NOMO-1 (cell line): ENCODE measurements at regions not wholly inside any gene's neighbourhood (a gene's known extent, or its start where the extent isn't known, plus 50 kb on each side); places are given as distances from the start of the nearest gene placed in this dataset.

Experiments used
- DNase-seq, 2 experiments: peaks; one replicate each; lab custom pipeline; 2025; ENCODE audit not compliant: unreplicated experiment in 2 of 2; lab: John Stamatoyannopoulos, UW

- DNase-seq = no peak
Observed at GRCh38 chr19:30757837-30758617, 385.8 kb downstream of the ZNF536 start.

GRCh38 chr19:30757104-30757836 is 385.1 kb downstream of the ZNF536 start:
- DNase-seq = no peak

- DNase-seq = no peak
Observed at GRCh38 chr19:30755581-30755980, 383.4 kb downstream of the ZNF536 start.

- no peak for DNase-seq
Observed at GRCh38 chr19:30754162-30754561, 382.0 kb downstream of the ZNF536 start.

- DNase-seq = no peak
Observed at GRCh38 chr19:30752876-30753275, 380.7 kb downstream of the ZNF536 start.

GRCh38 chr19:30752201-30752600 is 380.0 kb downstream of the ZNF536 start:
- no peak for DNase-seq

GRCh38 chr19:30745476-30745985 is 373.3 kb downstream of the ZNF536 start:
- DNase-seq = no peak

GRCh38 chr19:30744741-30745475 is 372.7 kb downstream of the ZNF536 start:
- DNase-seq = no peak

- no peak for DNase-seq
Observed at GRCh38 chr19:30743702-30744101, 371.5 kb downstream of the ZNF536 start.

- DNase-seq = no peak
Observed at GRCh38 chr19:30743011-30743410, 370.8 kb downstream of the ZNF536 start.

- DNase-seq = no peak
Observed at GRCh38 chr19:30742406-30742938, 370.3 kb downstream of the ZNF536 start.

- DNase-seq = no peak
Observed at GRCh38 chr19:30741566-30741965, 369.4 kb downstream of the ZNF536 start.

GRCh38 chr19:30739394-30739793 is 367.2 kb downstream of the ZNF536 start:
- DNase-seq = no peak

GRCh38 chr19:30738047-30738446 is 365.9 kb downstream of the ZNF536 start:
- no peak for DNase-seq

GRCh38 chr19:30734669-30735068 is 362.5 kb downstream of the ZNF536 start:
- DNase-seq = no peak

GRCh38 chr19:30733826-30734550 is 361.8 kb downstream of the ZNF536 start:
- DNase-seq = no peak

GRCh38 chr19:30731591-30731990 is 359.4 kb downstream of the ZNF536 start:
- DNase-seq = no peak

- DNase-seq = no peak
Observed at GRCh38 chr19:30729451-30729850, 357.3 kb downstream of the ZNF536 start.

- DNase-seq = no peak
Observed at GRCh38 chr19:30722761-30723160, 350.6 kb downstream of the ZNF536 start.

- no peak for DNase-seq
Observed at GRCh38 chr19:30722186-30722585, 350.0 kb downstream of the ZNF536 start.
